DMS153 treated with DMSO at 0.1 percent for 48 hours (cell line): ENCODE measurements at regions not wholly inside any gene's neighbourhood (a gene's known extent, or its start where the extent isn't known, plus 50 kb on each side); places are given as distances from the start of the nearest gene placed in this dataset.

ENCODE experiments used
- DNase-seq: peaks from one replicate; lab custom pipeline; 2025; ENCODE audit not compliant: unreplicated experiment; lab: John Stamatoyannopoulos, UW

- DNase-seq: no peak
These were observed 867.5 kb upstream of the TMEM132C start for GRCh38 chr12:127399451-127399850.

GRCh38 chr12:127400221-127400620, 866.7 kb upstream of the TMEM132C start:
- no peak for DNase-seq

GRCh38 chr12:127401005-127401404, 866.0 kb upstream of the TMEM132C start:
- no peak for DNase-seq

GRCh38 chr12:127401536-127401935, 865.4 kb upstream of the TMEM132C start:
- DNase-seq: no peak

- DNase-seq: no peak
These were observed 855.6 kb upstream of the TMEM132C start for GRCh38 chr12:127411166-127411915.

- no peak for DNase-seq
These were observed 855.0 kb upstream of the TMEM132C start for GRCh38 chr12:127411981-127412380.

- DNase-seq: no peak
These were observed 854.1 kb upstream of the TMEM132C start for GRCh38 chr12:127412866-127413265.

GRCh38 chr12:127414186-127414585, 852.8 kb upstream of the TMEM132C start:
- no peak for DNase-seq

- no peak for DNase-seq
These were observed 852.3 kb upstream of the TMEM132C start for GRCh38 chr12:127414636-127415035.

GRCh38 chr12:127416796-127417195, 850.2 kb upstream of the TMEM132C start:
- no peak for DNase-seq

GRCh38 chr12:127419111-127419510, 847.9 kb upstream of the TMEM132C start:
- no peak for DNase-seq

- no peak for DNase-seq
These were observed 845.4 kb upstream of the TMEM132C start for GRCh38 chr12:127421614-127422013.

- DNase-seq: no peak
These were observed 843.9 kb upstream of the TMEM132C start for GRCh38 chr12:127422935-127423566.

- DNase-seq: no peak
These were observed 841.5 kb upstream of the TMEM132C start for GRCh38 chr12:127425474-127425873.

- DNase-seq: no peak
These were observed 838.5 kb upstream of the TMEM132C start for GRCh38 chr12:127428420-127428819.

- no peak for DNase-seq
These were observed 837.3 kb upstream of the TMEM132C start for GRCh38 chr12:127429551-127430285.

- DNase-seq: no peak
These were observed 836.6 kb upstream of the TMEM132C start for GRCh38 chr12:127430401-127430800.

GRCh38 chr12:127431177-127431576, 835.8 kb upstream of the TMEM132C start:
- no peak for DNase-seq

- DNase-seq: no peak
These were observed 835.4 kb upstream of the TMEM132C start for GRCh38 chr12:127431594-127431993.

- no peak for DNase-seq
These were observed 831.5 kb upstream of the TMEM132C start for GRCh38 chr12:127435439-127435838.

GRCh38 chr12:127438512-127439244, 828.3 kb upstream of the TMEM132C start:
- no peak for DNase-seq
